Stimulated activated CD8-positive, alpha-beta memory T cell treated with anti-CD3 and anti-CD28 coated beads, Interleukin-4, amount 100 ng/mL, for 48 hours (primary cell): ENCODE measurements at regions not wholly inside any gene's neighbourhood (a gene's known extent, or its start where the extent isn't known, plus 50 kb on each side); places are given as distances from the start of the nearest gene placed in this dataset.
"Not testable (repeated sequence)": the region's sequence is repeated elsewhere in the genome, so short reads cannot be mapped to it uniquely, and the experiment has no call there.

Experiments
- DNase-seq: peaks from one replicate; pipeline ENCODE4 v3.0.0-alpha.2; 2020

DNA sequence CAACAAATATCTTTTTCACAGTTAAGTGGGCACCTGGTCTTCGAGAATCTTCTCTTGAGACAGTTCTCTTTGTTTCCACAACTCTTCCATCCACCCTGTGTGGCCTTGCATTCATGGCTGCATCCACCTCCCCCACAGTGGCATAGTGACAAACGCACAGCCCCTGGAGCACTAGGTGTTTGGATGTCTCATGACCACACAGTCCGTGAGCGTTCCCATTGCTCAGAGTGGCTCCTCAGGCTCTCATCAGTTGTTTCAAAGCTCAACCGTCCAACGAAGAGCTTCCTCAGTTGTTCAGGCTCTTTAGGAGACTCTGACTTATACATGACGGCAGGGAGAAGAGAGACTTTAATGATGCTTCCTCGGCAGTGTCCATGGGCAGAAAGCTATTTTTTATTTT lies 191.6 kb downstream of the CDRT15L2 start:
- DNase-seq = no peak

DNA sequence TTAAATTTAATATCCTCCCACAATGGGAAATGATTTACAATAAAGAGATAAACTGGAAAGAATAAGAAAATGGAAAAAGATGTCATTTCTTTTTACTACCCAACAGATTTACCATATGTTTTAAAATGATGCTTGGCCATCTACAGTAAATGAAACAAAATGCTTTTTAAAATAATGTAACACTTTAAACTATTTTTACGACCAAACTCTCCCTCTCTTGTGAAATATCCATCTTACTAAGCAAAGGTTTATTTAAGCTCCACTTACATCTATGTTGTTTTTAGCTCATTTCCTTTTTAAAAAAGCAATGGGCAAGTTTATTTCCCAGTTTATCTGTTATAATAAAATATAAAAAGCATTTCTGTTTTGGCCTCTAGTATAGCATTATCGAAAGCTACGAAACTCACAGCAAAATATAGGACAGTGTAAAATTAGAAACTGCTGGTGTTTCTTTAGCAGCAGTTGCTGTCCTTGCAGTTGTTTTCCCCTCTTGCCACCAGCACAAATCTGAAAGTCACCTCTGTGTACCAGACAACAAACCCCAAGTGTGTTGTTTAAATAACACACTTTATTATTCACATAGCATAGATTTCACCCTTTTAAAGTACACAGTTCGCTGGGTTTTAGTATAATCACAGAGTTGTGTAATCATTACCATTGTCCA lies 195.1 kb downstream of the CDRT15L2 start:
- no peak for DNase-seq

DNA sequence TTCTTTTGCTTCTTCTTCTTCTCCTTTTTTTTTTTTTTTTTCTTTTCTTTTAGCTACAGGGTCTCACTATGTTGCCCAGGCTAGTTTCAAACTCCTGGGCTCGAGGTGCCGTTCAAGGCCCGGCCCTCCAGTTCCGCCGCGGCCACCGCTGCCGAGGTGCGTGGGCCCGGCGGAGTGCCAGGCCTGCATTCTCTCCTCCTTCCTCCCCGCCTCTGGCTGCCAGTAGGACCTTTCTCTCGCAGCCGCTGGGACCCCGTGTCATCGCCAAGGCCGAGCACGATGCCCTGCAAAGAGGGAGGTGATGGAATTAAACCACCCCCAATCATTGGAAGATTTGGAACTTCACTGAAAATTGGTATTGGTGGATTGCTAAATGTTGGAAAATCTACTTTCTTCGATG lies 195.8 kb downstream of the CDRT15L2 start:
- DNase-seq = no peak

DNA sequence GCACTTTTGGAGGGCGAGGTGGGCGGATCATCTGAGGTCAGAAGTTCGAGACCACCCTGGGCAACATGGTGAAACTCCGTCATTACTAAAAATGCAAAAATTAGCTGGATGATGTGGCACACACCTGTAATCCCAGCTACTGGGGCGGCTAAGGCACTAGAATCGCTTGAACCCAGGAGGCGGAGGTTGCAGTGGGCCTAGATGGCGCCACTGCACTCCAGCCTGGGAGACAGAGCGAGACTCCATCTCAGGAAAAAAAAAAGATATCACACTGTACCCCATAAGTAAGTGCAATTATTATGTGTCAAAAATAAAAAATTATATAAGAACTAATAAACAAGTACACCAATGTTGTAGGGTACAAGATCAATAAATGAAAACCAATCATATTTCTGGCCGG lies 200.0 kb downstream of the CDRT15L2 start:
- no peak for DNase-seq

DNA sequence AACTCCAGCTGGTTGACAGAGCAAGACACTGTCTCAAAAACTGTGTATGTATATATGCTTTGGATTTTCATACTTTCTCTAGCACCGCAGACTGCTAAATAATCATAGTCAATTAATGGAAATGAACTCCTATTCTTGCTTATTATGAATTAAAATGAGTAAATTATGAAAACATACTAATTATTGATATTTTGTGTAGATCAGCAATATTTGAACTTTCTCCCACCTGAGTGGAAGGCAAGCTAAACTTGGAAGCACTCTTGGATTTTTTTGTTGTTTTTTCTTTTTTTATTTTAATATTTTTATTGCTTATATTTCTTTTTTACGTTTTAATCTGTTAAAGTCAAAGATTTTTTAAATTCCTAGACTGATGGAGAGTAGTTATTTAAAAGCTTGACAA lies 201.7 kb downstream of the CDRT15L2 start:
- DNase-seq = no peak

DNA sequence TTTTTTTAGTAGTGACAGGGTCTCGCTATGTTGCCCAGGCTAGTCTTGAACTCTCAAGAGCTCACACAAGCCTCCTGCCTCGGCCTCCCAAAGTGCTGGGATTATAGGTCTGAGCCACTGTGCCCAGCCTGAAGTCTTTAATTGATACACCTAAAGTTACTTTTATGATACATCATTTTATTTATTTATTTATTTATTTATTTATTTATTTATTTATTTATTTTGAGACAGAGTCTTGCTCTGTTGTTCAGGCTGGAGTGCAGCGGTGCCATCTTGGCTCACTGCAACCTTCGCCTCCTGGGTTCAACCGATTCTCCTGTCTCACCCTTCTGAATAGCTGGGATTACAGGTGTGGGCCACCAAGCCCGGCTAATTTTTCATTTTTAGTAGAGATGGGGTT lies 202.3 kb downstream of the CDRT15L2 start:
- DNase-seq = not testable (repeated sequence)

DNA sequence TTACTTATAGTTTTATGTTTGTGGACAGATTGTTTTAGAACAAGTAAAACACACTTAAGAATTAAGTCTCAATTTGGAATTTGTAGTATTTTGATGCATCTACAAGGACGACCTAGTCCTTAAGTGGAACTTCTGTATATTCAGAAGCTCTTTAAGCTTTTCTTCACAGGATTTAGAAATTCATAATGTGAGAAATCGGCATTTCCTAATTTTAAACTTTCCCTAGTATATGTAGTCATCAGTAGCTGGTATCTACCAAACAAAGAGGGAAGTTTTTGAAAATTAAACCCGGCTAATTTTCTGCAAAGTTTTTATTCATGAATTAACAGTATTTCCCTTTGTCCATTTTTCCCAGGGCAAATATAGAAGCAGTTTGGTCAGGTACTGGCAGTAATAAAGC lies 203.6 kb downstream of the CDRT15L2 start:
- DNase-seq = no peak

DNA sequence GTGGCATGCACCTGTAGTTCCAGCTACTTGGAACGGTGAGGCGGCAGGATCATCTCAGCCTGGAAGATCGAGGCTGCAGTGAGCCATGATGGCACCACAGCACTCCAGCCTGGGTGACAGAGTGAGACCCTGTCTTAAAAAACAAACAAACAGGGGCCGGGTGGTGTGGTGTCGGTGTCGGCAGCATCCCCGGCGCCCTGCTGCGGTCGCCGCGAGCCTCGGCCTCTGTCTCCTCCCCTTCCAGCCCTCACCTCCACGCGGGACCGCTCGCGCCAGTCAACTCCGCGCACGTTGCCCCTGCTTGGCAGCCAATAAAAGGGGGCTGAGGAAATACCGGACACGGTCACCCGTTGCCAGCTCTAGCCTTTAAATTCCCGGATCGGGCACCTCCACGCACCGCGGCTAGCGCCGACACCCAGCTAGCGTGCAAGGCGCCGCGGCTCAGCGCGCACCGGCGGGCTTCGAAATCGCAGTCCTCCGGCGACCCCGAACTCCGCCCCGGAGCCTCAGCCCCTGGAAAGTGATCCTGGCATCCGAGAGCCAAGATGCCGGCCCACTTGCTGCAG lies 204.7 kb downstream of the CDRT15L2 start:
- no peak for DNase-seq

DNA sequence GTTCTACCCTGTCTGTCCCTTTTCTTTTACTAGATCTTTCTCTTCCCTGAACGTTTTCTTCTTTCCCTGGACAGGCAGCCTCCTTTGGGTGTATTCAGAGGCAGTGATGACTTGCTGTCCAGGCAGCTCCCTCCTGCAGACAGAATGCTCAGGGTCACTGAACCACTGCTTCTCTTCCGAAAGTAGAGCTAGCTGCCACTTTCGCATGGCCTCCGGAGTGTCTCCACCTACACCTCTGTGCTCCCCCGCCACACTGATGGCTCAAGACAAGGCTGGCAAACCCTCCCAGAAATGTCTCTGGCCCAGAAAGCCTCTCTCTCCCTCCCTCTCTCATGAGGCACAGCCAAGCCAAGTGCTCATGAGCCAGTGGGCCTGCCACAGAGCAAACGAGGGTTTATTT lies 207.8 kb downstream of the CDRT15L2 start:
- DNase-seq = no peak

DNA sequence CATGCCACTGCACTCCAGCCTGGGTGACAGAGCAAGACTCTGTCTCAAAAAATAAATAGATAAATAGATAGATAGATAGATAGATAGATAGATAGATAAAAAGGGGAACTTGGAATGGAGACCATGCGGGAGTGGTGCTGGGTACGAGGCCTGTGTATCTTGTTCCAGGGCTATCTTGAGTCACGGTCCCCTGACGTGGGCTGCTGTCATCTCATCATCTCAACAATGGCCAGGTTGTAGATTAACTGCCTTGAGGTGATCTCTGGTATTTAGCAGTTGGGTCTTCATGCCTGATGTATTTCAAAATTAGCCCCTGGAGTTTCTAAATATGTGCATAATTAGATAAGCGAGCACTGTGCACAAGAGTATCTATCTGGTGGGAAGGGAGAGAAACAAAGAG lies 212.1 kb downstream of the CDRT15L2 start:
- DNase-seq = no peak

DNA sequence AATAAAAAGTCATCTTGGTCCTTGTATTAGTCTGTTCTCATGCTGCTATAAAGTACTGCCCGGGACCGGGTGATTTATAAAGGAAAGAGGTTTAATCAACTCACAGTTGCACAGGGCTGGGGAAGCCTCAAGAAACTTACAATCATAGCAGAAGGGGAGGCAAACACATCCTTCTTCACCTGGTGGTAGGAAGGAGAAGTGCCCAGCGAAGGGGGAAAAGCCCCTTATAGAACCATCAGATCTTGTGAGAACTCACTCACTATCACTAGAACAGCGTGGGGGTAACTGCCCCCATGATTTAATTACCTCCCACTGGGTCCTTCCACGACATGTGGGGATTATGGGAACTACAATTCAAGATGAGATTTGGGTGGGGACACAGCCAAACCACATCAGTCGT lies 215.0 kb downstream of the CDRT15L2 start:
- not testable (repeated sequence) for DNase-seq

DNA sequence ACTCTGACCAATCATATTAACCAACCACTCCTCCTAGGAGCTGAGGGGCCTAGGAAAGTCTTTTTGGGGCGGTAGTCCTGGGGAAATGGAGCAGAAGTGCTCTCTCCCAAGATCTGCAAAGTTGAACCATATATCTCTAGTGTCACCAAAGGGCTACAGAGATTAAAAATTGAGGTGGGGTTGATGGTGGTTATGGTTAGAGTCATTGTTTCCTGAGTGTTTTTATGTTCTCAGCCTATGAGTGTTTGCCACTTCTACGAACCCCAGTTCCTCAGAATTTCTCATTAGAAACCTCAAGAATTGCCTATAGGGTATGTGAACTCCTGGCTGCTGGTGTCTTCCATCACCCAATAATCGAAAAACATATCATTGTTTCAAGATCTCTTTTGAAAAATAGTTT lies 217.8 kb downstream of the CDRT15L2 start:
- DNase-seq = no peak

DNA sequence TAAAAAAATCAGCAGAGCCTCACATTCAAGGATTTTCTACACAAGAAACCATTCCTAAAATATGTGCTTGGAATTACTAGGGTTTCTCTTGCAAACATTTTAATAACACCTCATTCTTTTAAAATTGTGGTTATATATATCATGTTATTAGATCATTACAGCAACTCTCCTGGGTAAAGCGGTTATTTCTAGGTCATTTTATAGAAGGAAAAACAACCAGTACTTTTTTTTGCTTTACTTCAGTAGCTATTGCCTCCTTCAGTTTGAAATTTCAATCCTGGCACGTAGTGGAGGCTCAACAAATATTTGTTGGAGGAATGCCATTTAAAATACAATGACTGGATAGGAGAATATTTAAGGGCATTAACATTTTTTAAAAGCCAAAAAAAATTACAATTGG lies 220.6 kb downstream of the CDRT15L2 start:
- no peak for DNase-seq

DNA sequence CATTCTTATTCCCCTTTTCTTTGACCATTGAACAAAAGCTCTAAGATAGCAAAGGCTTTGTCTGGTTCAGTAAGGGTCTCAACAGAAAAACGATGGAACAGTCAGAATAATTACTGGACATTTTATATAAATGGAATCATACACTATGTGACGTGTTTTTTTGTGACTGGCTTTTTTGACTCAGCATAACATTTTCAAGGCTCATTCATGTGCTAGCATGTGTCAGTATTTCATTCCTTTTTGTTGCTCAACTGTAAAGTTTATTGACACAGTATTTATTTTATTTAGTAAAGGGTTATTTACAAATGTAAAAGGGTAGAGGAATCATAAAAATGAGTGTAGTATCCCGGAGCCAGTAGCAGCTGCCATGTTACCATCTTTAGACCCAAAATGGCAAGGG lies 226.2 kb downstream of the CDRT15L2 start:
- no peak for DNase-seq

DNA sequence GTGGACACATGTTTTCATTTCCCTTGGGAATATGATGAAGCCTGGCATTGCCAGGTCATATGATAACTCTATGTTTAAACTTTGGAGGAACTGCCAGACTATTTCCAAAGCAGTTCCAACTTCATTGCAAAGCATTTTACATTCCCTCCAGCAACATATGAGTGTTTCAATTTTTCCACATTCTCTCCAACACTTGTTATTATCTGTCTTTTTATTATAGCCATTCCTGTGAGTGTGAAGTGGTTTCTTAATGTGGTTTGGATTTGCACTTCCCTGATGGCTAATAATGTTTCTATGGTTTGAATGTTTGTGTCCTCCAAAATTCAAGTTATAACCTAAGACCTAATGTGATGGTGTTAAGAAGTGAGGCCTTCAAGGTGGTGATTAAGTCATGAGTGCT lies 228.0 kb downstream of the CDRT15L2 start:
- not testable (repeated sequence) for DNase-seq

DNA sequence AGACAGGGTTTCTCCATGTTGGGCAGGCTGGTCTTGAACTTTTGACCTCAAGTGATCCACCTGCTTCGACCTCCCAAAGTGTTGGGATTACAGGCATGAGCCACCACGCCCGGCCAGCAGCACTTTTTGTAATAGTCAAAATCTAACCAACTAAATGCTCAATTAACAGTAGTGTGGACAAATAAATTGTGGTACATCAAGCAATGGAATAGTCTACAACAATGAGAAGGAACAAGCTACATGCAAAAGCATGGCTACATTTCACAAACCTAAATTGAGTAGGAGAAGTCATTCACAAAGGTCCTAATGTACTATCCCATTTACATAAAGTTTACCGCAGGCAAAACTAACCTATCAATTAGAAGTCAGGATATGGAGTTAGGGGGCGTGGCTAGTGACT lies 227.4 kb downstream of the USP22 start:
- not testable (repeated sequence) for DNase-seq

DNA sequence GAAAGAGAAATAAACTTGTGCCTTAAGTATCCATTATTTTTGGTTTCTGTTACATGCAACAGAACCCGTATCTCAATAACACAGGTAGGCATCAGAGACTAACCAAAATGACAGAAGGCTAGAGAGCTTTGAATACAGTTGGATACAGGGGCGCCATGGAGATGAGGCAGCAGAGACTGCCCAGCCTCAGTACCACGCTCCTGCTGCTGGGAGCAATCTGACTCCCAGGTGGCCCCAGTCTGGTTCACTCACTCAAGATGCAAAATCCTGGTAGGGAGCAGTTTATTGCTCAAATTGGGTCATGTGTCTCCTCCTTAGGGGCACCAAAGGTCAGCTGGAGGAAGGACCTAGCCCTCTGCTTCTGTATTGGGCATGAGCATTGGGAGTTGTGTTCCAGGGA lies 218.9 kb downstream of the USP22 start:
- no peak for DNase-seq

DNA sequence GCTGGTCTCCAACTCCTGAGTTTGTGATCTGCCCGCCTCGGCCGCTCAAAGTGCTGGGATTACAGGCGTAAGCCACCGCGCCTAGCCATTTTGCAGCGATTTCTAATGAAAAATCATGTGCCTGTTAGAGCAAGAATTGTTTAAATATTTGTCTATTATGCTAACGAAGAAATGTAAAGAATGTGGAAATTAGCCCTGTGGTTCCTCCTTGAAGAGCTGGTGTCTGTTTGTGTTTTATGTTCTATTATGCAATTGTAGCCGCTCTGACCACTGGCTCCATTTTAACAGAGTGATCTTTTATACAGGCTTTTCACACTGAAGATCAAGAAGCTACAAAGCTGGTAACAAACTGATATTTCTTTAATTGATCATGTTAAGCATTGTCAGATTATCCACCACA lies 217.3 kb downstream of the USP22 start:
- no peak for DNase-seq

DNA sequence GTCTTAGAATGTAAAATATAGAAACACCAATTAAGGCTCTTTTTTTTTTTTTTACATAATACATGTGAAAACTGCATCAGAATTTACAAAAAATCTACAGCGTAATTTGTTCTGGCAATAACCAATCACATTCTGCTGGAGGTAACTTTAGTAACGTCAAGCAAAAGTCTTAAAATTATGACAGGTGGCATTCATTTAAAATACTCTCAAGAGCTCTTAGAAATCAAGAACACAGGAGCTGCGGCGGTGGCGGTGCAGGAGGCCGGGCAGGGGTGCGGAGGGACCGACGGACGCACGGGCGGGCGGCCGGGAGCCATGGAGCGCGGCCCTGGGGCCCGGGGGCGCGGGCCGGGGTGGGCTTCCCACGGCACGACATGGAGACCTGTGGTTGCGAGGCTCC lies 202.4 kb downstream of the USP22 start:
- DNase-seq = not testable (repeated sequence)

DNA sequence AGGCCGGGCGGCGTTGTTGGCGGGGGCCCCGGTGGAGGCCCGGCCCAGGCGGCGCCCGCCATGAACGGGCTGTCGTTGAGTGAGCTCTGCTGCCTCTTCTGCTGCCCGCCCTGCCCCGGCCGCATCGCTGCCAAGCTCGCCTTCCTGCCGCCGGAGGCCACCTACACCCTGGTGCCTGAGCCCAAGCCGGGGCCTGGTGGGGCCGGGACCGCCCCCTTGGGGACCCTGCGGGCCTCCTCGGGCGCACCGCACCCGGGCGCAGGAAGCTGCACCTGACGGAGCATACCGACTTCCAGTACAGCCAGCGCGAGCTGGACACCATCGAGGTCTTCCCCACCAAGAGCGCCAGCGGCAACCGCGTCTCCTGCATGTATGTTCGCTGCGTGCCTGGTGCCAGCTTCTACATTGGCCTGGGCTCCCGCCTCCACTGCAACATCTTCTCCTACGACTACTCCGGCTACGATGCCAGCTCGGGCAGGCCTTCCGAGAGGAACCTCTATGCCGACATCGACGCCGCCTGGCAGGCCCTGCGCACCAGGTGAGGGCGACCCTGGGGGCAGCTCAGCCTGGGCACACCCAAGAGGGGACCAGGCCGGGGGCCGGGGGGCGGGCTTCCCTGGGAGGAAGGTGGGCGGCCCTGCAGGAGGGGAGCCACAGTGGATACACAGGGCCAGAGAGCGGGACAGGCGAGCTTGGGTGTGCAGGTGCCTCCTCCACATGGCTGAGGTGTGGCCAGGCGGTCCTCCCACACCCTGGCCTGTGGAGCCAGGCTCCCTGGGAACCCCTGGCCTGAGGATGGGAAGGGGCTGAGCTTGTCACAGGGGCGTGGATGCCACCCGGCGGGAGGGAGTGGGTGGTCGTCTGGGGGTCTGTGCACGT lies 201.6 kb downstream of the USP22 start:
- not testable (repeated sequence) for DNase-seq

DNA sequence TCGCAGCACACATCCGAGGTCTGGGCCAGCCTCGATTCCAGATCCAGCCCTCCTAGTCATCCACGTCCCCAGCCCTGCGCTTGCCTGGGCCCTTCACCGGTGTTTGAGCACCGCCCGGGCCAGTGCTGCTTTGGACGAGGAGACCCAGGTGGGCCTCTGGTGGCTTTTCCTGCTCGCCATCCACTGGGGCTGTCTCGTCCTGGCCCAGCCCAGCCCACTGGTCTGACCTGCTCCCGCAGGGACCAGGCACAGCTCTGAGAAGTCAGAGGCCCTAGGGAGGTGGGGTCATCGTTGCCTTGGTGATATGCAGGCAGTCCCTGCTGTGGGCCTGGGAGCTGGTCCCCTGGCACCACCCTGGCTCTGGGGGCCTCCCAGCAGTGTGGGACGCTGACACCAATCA lies 200.8 kb downstream of the USP22 start:
- not testable (repeated sequence) for DNase-seq

DNA sequence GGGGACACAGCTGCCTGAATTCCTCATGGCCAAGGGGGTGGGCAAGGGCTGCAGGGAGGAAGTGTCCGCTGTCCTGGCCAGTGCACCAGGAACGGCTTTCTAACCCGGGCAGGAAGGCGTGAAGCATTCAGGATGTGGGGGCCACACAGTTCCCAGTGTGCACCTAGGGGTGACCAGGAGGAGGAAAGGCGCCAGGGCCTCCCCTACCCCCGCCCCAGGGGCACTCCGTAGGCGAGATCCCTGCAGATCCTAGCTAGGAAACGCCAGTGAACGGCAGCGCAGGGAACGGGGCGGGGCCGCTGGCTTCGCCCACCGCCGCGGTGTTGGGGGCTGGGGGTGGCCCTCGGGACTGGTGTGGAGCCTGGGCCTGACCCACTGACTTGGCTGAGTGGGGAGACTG lies 199.6 kb downstream of the USP22 start:
- DNase-seq = not testable (repeated sequence)

DNA sequence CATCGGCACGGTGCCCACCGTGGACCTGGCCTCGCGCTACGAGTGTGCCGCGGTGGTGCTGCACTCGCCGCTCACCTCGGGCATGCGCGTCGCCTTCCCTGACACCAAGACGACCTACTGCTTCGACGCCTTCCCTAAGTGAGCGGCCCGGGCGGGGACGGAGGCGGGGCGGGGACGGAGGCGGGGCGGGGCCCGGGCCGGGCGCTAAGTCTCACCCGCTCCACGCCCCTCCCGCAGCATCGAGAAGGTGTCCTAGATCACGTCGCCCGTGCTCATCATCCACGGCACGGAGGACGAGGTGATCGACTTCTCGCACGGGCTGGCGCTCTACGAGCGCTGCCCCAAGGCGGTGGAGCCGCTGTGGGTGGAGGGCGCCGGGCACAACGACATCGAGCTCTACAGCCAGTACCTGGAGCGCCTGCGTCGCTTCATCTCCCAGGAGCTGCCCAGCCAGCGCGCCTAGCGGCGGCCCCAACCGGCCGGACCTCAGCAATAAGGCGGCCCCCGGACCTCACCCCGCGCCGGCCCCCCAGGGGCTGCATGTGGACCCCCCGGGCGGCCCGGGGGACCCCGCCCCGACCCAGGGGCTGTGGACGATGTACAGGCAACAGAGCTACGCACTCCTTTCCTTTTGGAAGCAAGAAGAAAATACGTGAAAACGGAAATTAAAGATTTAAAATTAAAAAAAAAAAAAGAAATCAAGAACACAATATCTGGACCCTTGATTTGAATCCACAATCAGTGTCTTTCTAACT lies 198.8 kb downstream of the USP22 start:
- DNase-seq = peak; percentile 68
